Gastroesophageal sphincter (tissue), 4 donors: ENCODE measurements at regions not wholly inside any gene's neighbourhood (a gene's known extent, or its start where the extent isn't known, plus 50 kb on each side); places are given as distances from the start of the nearest gene placed in this dataset.

Experiments
- ATAC-seq: fragments of 150-250 bp; one replicate; pipeline ENCODE4 v1.9.1; 2016; ENCODE audit warnings: mild to moderate bottlenecking, moderate library complexity
- H3K27ac ChIP-seq, 4 donors: fragments of 200-600 bp; sonication (generic) in 3 of 4; 1 replicate in 3 of 4; 2 replicates in 1 of 4; pipeline ENCODE4 v1.5.1; 2016 to 2019
- H3K27me3 ChIP-seq: fragments of 200-600 bp; sonication (generic); one replicate; pipeline ENCODE4 v1.5.1; 2019
- H3K36me3 ChIP-seq, 2 donors: fragments of 200-600 bp; sonication (generic); one replicate each; pipeline ENCODE4 v1.5.1; 2019; ENCODE audit warnings: control low read depth in 1 of 2
- H3K4me1 ChIP-seq, 3 donors: fragments of 200-600 bp; sonication (generic); 1 replicate in 2 of 3; 2 replicates in 1 of 3; pipeline ENCODE4 v1.5.1; 2016 to 2019; ENCODE audit warnings: control low read depth in 2 of 3
- H3K4me3 ChIP-seq, 2 donors: fragments of 200-600 bp; sonication (generic); one replicate each; pipeline ENCODE4 v1.5.1; 2019; ENCODE audit warnings: mild to moderate bottlenecking in 1 of 2, moderate library complexity in 1 of 2
- H3K9me3 ChIP-seq, 3 donors: fragments of 200-600 bp; sonication (generic); one replicate each; pipeline ENCODE4 v1.5.1; 2017 to 2019; ENCODE audit warnings: control low read depth in 2 of 3
- EP300 ChIP-seq: sonication (generic); formaldehyde crosslinking; IDR thresholded peaks from one replicate; pipeline ENCODE4 v1.6.1; 2017; ENCODE audit warnings: antibody characterized with exemption, mild to moderate bottlenecking
- POLR2A ChIP-seq, 2 donors: fragments of 450-650 bp; IDR thresholded peaks; one replicate each; pipeline ENCODE4 v1.6.1; 2017; ENCODE audit warnings: antibody characterized with exemption in 2 of 2, mild to moderate bottlenecking in 2 of 2, moderate library complexity in 1 of 2
- POLR2AphosphoS5 ChIP-seq: sonication (generic); formaldehyde crosslinking; IDR thresholded peaks from one replicate; pipeline ENCODE4 v1.6.1; 2017; ENCODE audit warnings: antibody characterized with exemption
- WGBS, 2 donors: methylation state at CpG; one replicate each; pipeline ENCODE4 v1.1.5; 2018; ENCODE audit warnings: low coverage in 1 of 2; 5-methylcytosine and 5-hydroxymethylcytosine counted together
- TF ChIP-seq, protein P1 (sequence below), 4 experiments: fragments of 200-600 bp in 2 of 4; fragments of 450-650 bp in 2 of 4; sonication (generic) in 1 of 4; IDR thresholded peaks; one replicate each; pipeline ENCODE4 v1.5.1; 2017 to 2019; ENCODE audit warnings: antibody characterized with exemption in 4 of 4, mild to moderate bottlenecking in 2 of 4, moderate library complexity in 2 of 4

- TF ChIP-seq EP300: no peak
- TF ChIP-seq, protein P1, sequence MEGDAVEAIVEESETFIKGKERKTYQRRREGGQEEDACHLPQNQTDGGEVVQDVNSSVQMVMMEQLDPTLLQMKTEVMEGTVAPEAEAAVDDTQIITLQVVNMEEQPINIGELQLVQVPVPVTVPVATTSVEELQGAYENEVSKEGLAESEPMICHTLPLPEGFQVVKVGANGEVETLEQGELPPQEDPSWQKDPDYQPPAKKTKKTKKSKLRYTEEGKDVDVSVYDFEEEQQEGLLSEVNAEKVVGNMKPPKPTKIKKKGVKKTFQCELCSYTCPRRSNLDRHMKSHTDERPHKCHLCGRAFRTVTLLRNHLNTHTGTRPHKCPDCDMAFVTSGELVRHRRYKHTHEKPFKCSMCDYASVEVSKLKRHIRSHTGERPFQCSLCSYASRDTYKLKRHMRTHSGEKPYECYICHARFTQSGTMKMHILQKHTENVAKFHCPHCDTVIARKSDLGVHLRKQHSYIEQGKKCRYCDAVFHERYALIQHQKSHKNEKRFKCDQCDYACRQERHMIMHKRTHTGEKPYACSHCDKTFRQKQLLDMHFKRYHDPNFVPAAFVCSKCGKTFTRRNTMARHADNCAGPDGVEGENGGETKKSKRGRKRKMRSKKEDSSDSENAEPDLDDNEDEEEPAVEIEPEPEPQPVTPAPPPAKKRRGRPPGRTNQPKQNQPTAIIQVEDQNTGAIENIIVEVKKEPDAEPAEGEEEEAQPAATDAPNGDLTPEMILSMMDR (IDR thresholded peaks at IDR 0.05): no peak
- no peak for TF ChIP-seq POLR2A (IDR thresholded peaks at IDR 0.05)
- TF ChIP-seq POLR2AphosphoS5: no peak
- Histone ChIP-seq H3K27me3 (peaks cover 30% of the 10 kb centered on the region), H3K36me3 (no peaks in the 10 kb centered on the region), H3K4me1 (no peaks in the 10 kb centered on the region), H3K4me3 (no peak overlapping the region), H3K27ac (no peak overlapping the region), H3K9me3 (no peaks in the 10 kb centered on the region)
- no peak for ATAC-seq
- WGBS, 2 donors: 11 to 24% methylated on average over 3 of the region's 3 CpGs
Measured at GRCh38 chr16:52707676-52708337, 160.9 kb upstream of the TOX3 start.

GRCh38 chr16:52705122-52705521 lies 158.2 kb upstream of the TOX3 start:
- H3K4me1 ChIP-seq: no peaks in the 10 kb centered on the region
- H3K27me3 ChIP-seq: peaks cover 21% of the 10 kb centered on the region
- H3K36me3 ChIP-seq: no peaks in the 10 kb centered on the region
- WGBS, 2 donors: 37 to 57% methylated on average over 5 of the region's 5 CpGs
- no peaks in the 10 kb centered on the region for H3K9me3 ChIP-seq
- no peak for ATAC-seq
- H3K27ac ChIP-seq: no peak overlapping the region
- no peak overlapping the region for H3K4me3 ChIP-seq
- TF ChIP-seq EP300 (no peak), POLR2AphosphoS5 (no peak), POLR2A (IDR thresholded peaks at IDR 0.05) (no peak)
- TF ChIP-seq, protein P1 (IDR thresholded peaks at IDR 0.05): no peak

DNA sequence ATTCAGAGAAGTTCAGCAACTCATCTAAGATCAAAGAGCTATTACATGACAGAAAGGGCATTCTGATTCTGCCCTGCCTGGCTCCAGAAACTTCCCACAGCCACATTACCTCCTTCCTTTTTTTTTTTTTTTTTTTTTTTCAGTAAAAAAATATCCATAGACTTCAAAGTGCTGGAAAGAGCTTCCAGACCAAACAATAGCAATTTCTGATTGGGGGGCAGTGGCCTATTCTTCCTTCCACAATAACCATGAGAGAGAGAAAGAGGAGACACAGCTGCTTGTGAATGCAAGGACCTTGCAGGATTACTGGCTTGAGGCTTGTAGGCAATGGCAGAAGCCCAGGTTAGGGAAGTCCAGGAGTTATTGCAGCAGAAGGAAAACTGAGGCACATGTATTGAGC lies 151.0 kb upstream of the TOX3 start:
- H3K4me3 ChIP-seq: no peak overlapping the region
- H3K9me3 ChIP-seq: peaks cover 0 to 9% (median 0%) of the 10 kb centered on the region in 3 donors
- ATAC-seq: no peak
- H3K4me1 ChIP-seq: no peaks in the 10 kb centered on the region
- H3K27me3 ChIP-seq: no peaks in the 10 kb centered on the region
- TF ChIP-seq, protein P1 (IDR thresholded peaks at IDR 0.05): no peak
- TF ChIP-seq EP300 (no peak), POLR2A (IDR thresholded peaks at IDR 0.05) (no peak), POLR2AphosphoS5 (no peak)
- H3K36me3 ChIP-seq: no peaks in the 10 kb centered on the region
- H3K27ac ChIP-seq: no peak overlapping the region

- WGBS, 2 donors: 80 to 88% methylated on average over 1 to 3 of the region's 3 CpGs
- Histone ChIP-seq H3K36me3 (no peaks in the 10 kb centered on the region), H3K9me3 (peaks cover 0 to 26% (median 0%) of the 10 kb centered on the region in 3 donors), H3K27ac (no peak overlapping the region), H3K4me1 (no peaks in the 10 kb centered on the region), H3K4me3 (no peak overlapping the region), H3K27me3 (no peaks in the 10 kb centered on the region)
- TF ChIP-seq, protein P1 (IDR thresholded peaks at IDR 0.05): no peak
- TF ChIP-seq EP300 (no peak), POLR2AphosphoS5 (no peak), POLR2A (IDR thresholded peaks at IDR 0.05) (no peak)
- no peak for ATAC-seq
Measured at GRCh38 chr16:52696126-52696525, 149.2 kb upstream of the TOX3 start.

DNA sequence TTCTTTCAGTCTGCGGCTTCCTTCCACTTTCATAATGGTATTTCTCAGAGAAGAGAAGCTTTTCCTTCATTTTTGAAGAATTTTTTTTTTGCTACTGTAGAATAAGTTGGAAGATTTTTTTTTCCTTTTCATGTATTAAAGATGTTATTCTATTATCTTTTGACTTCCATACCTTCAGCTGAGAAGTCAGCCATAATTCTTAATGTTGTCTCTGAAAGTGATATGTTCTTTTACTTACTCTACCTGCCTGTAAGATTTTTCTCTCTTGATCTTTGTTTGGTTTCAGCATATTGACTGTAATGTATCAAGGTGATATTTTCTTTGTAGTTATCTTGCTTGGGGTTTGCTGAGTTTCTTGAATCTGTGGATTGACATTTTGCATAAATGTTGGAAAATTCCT lies 143.5 kb upstream of the TOX3 start:
- no peak overlapping the region for H3K4me3 ChIP-seq
- TF ChIP-seq EP300 (no peak), POLR2AphosphoS5 (no peak), POLR2A (IDR thresholded peaks at IDR 0.05) (no peak)
- TF ChIP-seq, protein P1 (IDR thresholded peaks at IDR 0.05): no peak
- peaks cover 0 to 41% (median 0%) of the 10 kb centered on the region in 3 donors for H3K9me3 ChIP-seq
- 100% methylated on average over 1 of the region's 1 CpG for WGBS, 2 donors
- H3K36me3 ChIP-seq: no peaks in the 10 kb centered on the region
- no peaks in the 10 kb centered on the region for H3K4me1 ChIP-seq
- H3K27ac ChIP-seq: no peak overlapping the region
- H3K27me3 ChIP-seq: no peaks in the 10 kb centered on the region
- no peak for ATAC-seq
